OCI-LY3 (cell line): ENCODE measurements at regions not wholly inside any gene's neighbourhood (a gene's known extent, or its start where the extent isn't known, plus 50 kb on each side); places are given as distances from the start of the nearest gene placed in this dataset.

ENCODE experiments used
- H2AFZ ChIP-seq: fragments of 200-600, 300-600 bp; shearing (Covaris generic); 2 replicates; pipeline ENCODE4 v1.6.0; 2014; ENCODE audit warnings: antibody characterized with exemption, low read depth, low read length
- H3K27ac ChIP-seq: fragments of 200-600, 300-600 bp; sonication (generic); 2 replicates; pipeline ENCODE4 v1.5.1; 2014; ENCODE audit warnings: mild to moderate bottlenecking, low read length, moderate library complexity, mixed read lengths
- H3K27me3 ChIP-seq: fragments of 200-600, 300-600 bp; sonication (generic); 2 replicates; pipeline ENCODE4 v1.6.1; 2014; ENCODE audit warnings: low read depth, low read length, mixed read lengths
- H3K36me3 ChIP-seq: fragments of 200-600, 300-600 bp; sonication (generic); replicated peaks from 2 replicates; pipeline ENCODE3; 2014; ENCODE audit warnings: low read depth, low read length, mixed read lengths
- H3K4me1 ChIP-seq: fragments of 300-600, 200-600 bp; sonication (generic); 2 replicates; pipeline ENCODE4 v1.6.1; 2014; ENCODE audit warnings: low read length, mixed read lengths
- H3K4me2 ChIP-seq: fragments of 200-600, 300-600 bp; sonication (generic); 2 replicates; pipeline ENCODE4 v1.6.1; 2014; ENCODE audit warnings: low read length, mixed read lengths
- H3K4me3 ChIP-seq: fragments of 300-600, 200-600 bp; sonication (generic); 2 replicates; pipeline ENCODE4 v1.5.1; 2014; ENCODE audit warnings: antibody characterized with exemption, mild to moderate bottlenecking, low read length, moderate library complexity
- H3K79me2 ChIP-seq: fragments of 300-600, 200-600 bp; shearing (Covaris generic); 2 replicates; pipeline ENCODE4 v1.6.1; 2014; ENCODE audit warnings: mild to moderate bottlenecking, low read length, mixed read lengths
- H3K9ac ChIP-seq: fragments of 300-600, 200-600 bp; shearing (Covaris generic); 2 replicates; pipeline ENCODE4 v1.6.0; 2014; ENCODE audit warnings: mild to moderate bottlenecking, low read length, moderate library complexity
- H3K9me3 ChIP-seq: fragments of 200-600, 300-600 bp; shearing (Covaris generic); 2 replicates; pipeline ENCODE4 v1.6.1; 2014; ENCODE audit warnings: low read length, mixed read lengths; ENCODE audit not compliant: insufficient read depth
- H4K20me1 ChIP-seq: fragments of 200-600, 300-600 bp; sonication (generic); 2 replicates; pipeline ENCODE4 v1.6.1; 2016; ENCODE audit warnings: low read length, mixed read lengths; ENCODE audit not compliant: insufficient read depth
- EZH2phosphoT487 ChIP-seq: fragments of 200-600 bp; shearing (Covaris generic); IDR thresholded peaks from 2 replicates; pipeline ENCODE4 v1.6.1; 2018; ENCODE audit warnings: antibody characterized with exemption, mixed run types, low read depth
- TF ChIP-seq, protein P1 (sequence below): fragments of 200-600, 300-600 bp; sonication (generic); IDR thresholded peaks from 2 replicates; pipeline ENCODE4 v1.5.1; 2014; ENCODE audit warnings: antibody characterized with exemption, low read length, low read depth

DNA sequence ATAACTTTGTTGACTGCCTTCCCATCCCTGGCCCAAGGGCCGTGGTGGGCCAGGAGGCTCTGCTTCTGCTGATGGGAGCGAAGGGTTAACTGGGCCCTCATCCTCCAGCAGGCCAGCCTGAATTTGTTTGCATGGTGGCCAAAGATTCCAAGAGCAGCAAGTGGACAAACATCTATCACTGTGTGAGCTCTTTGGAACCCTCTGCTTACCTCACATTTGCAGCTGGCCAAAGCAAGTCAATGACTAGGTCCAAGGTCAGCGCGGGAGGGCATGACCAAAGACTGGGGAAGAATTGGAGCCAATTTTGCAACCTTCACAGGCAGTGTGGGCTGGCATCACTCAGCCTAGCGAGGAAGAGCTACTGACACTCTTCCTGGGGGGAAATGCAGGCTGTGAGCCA lies 67.8 kb upstream of the ATP6AP2 start:
- no peak overlapping the region for H3K4me3 ChIP-seq
- H3K9me3 ChIP-seq: no peaks in the 10 kb centered on the region
- H4K20me1 ChIP-seq: no peaks in the 10 kb centered on the region
- no peaks in the 10 kb centered on the region for H3K36me3 ChIP-seq
- H3K27ac ChIP-seq: no peak overlapping the region
- no peaks in the 10 kb centered on the region for H3K4me1 ChIP-seq
- H3K4me2 ChIP-seq: no peak overlapping the region
- H3K9ac ChIP-seq: no peak overlapping the region
- no peak overlapping the region for H2AFZ ChIP-seq
- no peaks in the 10 kb centered on the region for H3K79me2 ChIP-seq
- no peaks in the 10 kb centered on the region for H3K27me3 ChIP-seq
- TF ChIP-seq, protein P1, sequence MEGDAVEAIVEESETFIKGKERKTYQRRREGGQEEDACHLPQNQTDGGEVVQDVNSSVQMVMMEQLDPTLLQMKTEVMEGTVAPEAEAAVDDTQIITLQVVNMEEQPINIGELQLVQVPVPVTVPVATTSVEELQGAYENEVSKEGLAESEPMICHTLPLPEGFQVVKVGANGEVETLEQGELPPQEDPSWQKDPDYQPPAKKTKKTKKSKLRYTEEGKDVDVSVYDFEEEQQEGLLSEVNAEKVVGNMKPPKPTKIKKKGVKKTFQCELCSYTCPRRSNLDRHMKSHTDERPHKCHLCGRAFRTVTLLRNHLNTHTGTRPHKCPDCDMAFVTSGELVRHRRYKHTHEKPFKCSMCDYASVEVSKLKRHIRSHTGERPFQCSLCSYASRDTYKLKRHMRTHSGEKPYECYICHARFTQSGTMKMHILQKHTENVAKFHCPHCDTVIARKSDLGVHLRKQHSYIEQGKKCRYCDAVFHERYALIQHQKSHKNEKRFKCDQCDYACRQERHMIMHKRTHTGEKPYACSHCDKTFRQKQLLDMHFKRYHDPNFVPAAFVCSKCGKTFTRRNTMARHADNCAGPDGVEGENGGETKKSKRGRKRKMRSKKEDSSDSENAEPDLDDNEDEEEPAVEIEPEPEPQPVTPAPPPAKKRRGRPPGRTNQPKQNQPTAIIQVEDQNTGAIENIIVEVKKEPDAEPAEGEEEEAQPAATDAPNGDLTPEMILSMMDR: no peak
- no peak for TF ChIP-seq EZH2phosphoT487

- Histone ChIP-seq H3K36me3 (no peaks in the 10 kb centered on the region), H3K4me3 (no peak overlapping the region), H3K4me2 (no peak overlapping the region)
These were observed 69.5 kb upstream of the ATP6AP2 start for GRCh38 chrX:40511258-40511657.

DNA sequence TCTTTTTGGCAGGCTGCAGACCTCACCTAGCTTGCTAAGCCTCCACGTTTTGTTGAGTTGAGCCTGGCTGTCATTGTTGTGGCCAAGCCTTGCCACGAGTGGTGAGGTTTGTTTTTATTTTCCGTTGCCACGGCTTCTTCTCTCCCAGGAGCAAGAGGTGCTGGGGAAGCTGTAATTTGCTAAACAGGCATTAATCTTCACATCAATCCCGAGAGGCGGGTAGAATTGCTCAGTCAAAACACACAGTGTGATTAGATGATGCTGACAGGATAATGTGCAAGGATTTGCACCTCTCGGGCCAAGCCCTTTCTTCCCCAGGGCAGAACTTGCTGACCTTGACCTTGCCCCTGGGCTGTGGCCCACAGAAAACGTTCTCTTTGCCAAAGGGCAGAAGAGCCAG lies 72.2 kb upstream of the ATP6AP2 start:
- Histone ChIP-seq H3K4me2 (no peak overlapping the region), H3K9ac (no peak overlapping the region)

More at GRCh38 chrX:40511258-40511657, 69.5 kb upstream of the ATP6AP2 start:
- H3K9me3 ChIP-seq: no peaks in the 10 kb centered on the region
- H3K79me2 ChIP-seq: no peaks in the 10 kb centered on the region
- H3K27me3 ChIP-seq: no peaks in the 10 kb centered on the region
- no peak overlapping the region for H3K9ac ChIP-seq
- TF ChIP-seq, protein P1: no peak
- TF ChIP-seq EZH2phosphoT487: no peak
- no peaks in the 10 kb centered on the region for H4K20me1 ChIP-seq
- no peak overlapping the region for H2AFZ ChIP-seq
- no peaks in the 10 kb centered on the region for H3K4me1 ChIP-seq
- H3K27ac ChIP-seq: no peak overlapping the region

DNA sequence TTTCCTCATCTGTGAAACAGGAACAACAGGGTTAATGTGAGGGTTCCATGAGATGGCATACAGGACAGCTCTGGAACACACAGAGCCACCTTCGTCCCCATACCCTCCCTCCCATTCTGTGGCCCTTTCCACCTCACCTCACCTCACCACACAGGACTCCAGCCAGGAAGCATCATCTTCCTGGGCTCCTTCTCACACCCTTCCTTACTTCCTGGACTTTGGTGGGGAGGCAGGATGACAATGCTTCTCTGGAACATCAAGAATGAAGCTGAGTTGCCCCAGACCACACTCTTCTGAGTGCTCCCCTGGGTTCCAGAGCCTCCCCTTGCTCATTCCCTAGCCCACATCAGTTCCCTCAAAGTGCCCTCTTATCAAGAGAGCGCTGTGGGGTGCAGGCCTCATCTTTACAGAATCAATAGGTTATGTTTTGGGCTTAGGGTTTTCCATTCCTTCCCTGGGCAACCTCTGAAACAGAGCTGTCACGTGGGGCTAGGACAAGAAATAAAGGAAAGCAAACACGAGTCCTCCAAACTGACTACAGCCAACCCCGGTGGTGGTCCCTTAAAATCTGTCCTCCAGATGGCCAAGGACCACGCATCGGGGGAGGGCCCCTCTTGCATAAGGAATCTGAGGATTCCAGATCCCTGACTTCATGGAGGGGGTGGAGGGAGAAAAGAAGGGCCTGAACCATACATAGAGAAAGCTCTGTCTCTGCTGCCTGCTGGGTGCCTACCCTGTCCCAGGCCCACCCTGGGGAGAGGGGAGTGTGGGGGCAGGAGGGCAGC lies 74.4 kb upstream of the ATP6AP2 start:
- Histone ChIP-seq H3K9ac (no peak overlapping the region), H2AFZ (no peak overlapping the region), H3K4me3 (no peak overlapping the region), H3K4me2 (no peak overlapping the region), H3K36me3 (no peaks in the 10 kb centered on the region), H3K27me3 (no peaks in the 10 kb centered on the region), H3K79me2 (no peaks in the 10 kb centered on the region), H3K27ac (no peak overlapping the region), H3K4me1 (peaks cover 4% of the 10 kb centered on the region; the same call in 1 of the 2 replicates), H4K20me1 (no peaks in the 10 kb centered on the region), H3K9me3 (no peaks in the 10 kb centered on the region)
- no peak for TF ChIP-seq EZH2phosphoT487
- TF ChIP-seq, protein P1: no peak

More for the DNA sequence above, 72.2 kb upstream of the ATP6AP2 start:
- TF ChIP-seq, protein P1: no peak
- no peak for TF ChIP-seq EZH2phosphoT487
- Histone ChIP-seq H2AFZ (no peak overlapping the region), H3K4me3 (no peak overlapping the region), H4K20me1 (no peaks in the 10 kb centered on the region), H3K27ac (no peak overlapping the region), H3K79me2 (no peaks in the 10 kb centered on the region), H3K36me3 (no peaks in the 10 kb centered on the region), H3K27me3 (no peaks in the 10 kb centered on the region), H3K9me3 (no peaks in the 10 kb centered on the region), H3K4me1 (peaks cover 4% of the 10 kb centered on the region; the same call in 1 of the 2 replicates)
